Occipital lobe (tissue), 1 donor: ENCODE measurements at regions not wholly inside any gene's neighbourhood (a gene's known extent, or its start where the extent isn't known, plus 50 kb on each side); places are given as distances from the start of the nearest gene placed in this dataset.

Source experiments
- DNase-seq: peaks from one replicate; lab custom pipeline; 2025; lab: John Stamatoyannopoulos, UW

- no peak for DNase-seq
These were observed 90.0 kb downstream of the FGF18 start for GRCh38 chr5:171509467-171509866.

GRCh38 chr5:171512397-171512796 lies 93.0 kb downstream of the FGF18 start:
- DNase-seq = no peak

- no peak for DNase-seq
These were observed 94.1 kb downstream of the FGF18 start for GRCh38 chr5:171513591-171513990.

- no peak for DNase-seq
These were observed 99.5 kb downstream of the FGF18 start for GRCh38 chr5:171518916-171519315.

GRCh38 chr5:171520300-171521174 lies 101.1 kb downstream of the FGF18 start:
- DNase-seq = no peak

GRCh38 chr5:171521219-171521633 lies 101.8 kb downstream of the FGF18 start:
- peak; percentile 20 for DNase-seq

- no peak for DNase-seq
These were observed 102.2 kb downstream of the FGF18 start for GRCh38 chr5:171521679-171522078.

GRCh38 chr5:171523781-171524180 lies 104.3 kb downstream of the FGF18 start:
- no peak for DNase-seq

- DNase-seq = no peak
These were observed 105.0 kb downstream of the FGF18 start for GRCh38 chr5:171524466-171524865.

- no peak for DNase-seq
These were observed 105.6 kb downstream of the FGF18 start for GRCh38 chr5:171525085-171525484.

GRCh38 chr5:171528036-171528435 lies 108.6 kb downstream of the FGF18 start:
- no peak for DNase-seq

GRCh38 chr5:171528865-171529614 lies 109.6 kb downstream of the FGF18 start:
- no peak for DNase-seq

- DNase-seq = no peak
These were observed 112.2 kb downstream of the FGF18 start for GRCh38 chr5:171531638-171532037.

- no peak for DNase-seq
These were observed 113.7 kb downstream of the FGF18 start for GRCh38 chr5:171533153-171533552.

- no peak for DNase-seq
These were observed 114.8 kb downstream of the FGF18 start for GRCh38 chr5:171534043-171534895.

- DNase-seq = no peak
These were observed 115.7 kb downstream of the FGF18 start for GRCh38 chr5:171535162-171535561.

GRCh38 chr5:171537070-171537849 lies 117.8 kb downstream of the FGF18 start:
- no peak for DNase-seq

- DNase-seq = no peak
These were observed 118.6 kb downstream of the FGF18 start for GRCh38 chr5:171537923-171538537.

- no peak for DNase-seq
These were observed 119.2 kb downstream of the FGF18 start for GRCh38 chr5:171538681-171539080.

- no peak for DNase-seq
These were observed 121.4 kb downstream of the FGF18 start for GRCh38 chr5:171540865-171541264.
